HG03378 (cell line): ENCODE measurements at regions not wholly inside any gene's neighbourhood (a gene's known extent, or its start where the extent isn't known, plus 50 kb on each side); places are given as distances from the start of the nearest gene placed in this dataset.

Experiments used
- ATAC-seq: cut with Tn5 transposase; IDR thresholded peaks from one replicate; pipeline ENCODE4 v1.9.1; 2021; ENCODE audit warnings: mild to moderate bottlenecking, moderate library complexity; ENCODE audit not compliant: unreplicated experiment

DNA sequence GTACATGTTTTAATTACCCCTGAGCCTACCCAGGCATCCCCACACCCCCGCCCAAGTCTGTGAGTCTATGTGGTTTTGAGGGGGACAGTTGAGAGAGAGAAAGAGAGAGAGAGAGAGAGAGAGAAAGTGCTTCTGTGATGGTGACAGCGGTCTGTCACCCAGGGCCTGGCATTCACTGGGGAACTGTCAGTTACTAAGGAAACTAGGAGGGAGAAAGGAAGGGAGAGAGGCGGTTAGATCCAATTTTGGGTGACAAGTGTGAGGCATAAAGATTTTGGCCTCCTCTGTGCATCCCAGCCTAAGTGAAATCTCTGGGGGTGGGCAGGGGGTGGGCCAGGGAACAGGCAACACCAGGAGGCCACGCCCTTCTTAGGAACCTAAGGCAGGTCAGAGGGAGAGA lies 498.3 kb downstream of the BUD13 start:
- ATAC-seq: no peak

GRCh38 chr11:116272181-116272789 lies 500.5 kb downstream of the BUD13 start:
- no peak for ATAC-seq

- no peak for ATAC-seq
These were observed 501.3 kb downstream of the BUD13 start for GRCh38 chr11:116271479-116271878.

DNA sequence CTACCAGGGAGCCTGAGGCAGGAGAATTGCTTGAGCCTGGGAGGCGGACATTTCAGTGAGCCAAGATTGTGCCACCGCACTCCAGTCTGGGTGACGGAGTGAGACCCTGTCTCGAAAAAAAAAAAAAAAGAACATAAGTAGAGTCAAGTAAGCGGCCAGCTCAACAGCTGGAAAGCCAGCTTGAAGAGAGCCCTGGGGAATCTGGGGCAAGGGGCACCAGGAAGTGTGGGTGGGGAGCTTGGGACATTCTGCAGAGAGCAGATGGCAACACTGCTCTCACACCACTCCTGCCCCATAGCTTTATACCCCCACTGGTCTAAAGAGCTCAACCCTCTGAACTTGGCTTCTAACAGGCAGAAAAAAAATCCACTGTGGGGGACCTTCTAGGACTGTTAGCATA lies 505.6 kb downstream of the BUD13 start:
- ATAC-seq: no peak

DNA sequence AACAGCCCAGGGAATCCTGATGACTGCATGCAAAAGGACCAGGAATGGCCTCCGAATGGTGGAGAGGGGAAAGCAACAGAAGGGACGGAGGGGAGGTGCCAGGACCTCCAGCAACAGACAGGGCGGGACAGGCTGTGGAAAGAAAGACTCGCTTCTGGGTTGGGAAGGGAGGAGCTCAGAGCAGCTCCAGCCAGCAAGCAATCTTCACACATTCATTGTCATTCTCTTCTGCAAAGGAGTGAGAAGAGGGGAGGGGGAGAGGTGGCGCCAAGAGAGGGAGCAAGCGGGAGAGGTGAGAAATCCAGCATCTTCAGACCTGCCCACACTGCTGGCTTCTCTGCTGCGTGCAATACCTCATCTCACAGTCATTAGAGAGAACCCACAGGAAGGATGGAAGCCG lies 509.0 kb downstream of the BUD13 start:
- no peak for ATAC-seq

DNA sequence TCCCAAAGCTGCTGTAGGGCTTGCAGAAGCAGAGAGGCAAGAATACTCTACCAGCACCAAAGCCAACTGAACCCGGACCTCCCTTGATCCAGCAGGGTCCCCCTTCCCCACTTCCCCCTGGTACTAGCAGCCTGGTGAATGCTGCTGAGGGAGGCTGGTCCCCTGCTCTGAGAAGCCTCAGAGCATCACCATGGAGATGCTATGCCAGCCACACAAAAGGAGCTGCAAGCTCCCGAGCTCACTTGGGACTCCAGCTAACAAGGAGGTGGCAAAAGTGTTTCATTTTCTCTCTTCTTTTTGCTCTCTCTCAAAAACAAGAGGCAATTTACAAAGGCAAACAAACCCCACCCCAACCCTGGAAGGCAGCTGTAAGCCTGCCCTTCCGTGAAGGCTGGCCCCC lies 509.8 kb downstream of the BUD13 start:
- no peak for ATAC-seq

DNA sequence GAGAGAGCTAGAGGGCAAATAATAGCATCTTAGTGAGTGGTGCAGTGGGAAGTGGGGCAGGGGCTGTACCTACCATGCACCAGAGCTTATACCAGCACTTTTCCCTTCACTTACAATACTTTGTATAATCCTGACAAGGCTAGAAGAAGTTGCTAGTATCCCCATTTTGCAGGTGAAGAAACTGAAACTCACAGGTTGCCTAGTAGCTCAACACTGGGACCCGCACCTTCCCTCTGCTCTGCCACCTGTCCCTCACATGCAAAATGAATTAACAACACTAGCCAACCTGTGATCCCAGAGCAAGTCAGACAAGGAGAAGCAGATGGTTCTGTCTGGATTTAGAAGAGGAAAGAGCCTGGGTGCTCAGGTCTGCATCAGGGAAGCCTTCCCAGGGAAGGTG lies 510.4 kb downstream of the BUD13 start:
- no peak for ATAC-seq

- ATAC-seq: no peak
These were observed 511.2 kb downstream of the BUD13 start for GRCh38 chr11:116261606-116262005.

DNA sequence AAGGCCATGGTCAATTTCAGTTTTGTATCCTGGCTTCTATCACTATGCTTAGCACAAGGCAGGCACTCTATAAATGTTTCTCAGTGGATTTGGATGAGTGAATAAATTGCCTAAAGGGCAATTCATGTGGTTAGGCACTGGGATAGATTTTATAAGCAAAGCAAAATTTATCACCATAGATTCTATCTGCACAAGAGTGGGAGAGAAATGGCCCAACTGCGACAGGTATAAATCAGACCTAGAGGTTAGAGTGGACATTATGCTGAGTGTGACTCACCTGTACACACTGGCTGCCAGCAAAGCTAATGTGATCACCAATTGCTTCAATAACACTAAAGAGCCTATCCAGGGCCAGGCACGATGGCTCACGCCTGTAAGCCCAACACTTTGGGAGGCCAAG lies 514.0 kb downstream of the BUD13 start:
- ATAC-seq: no peak

GRCh38 chr11:116257883-116258282 lies 514.9 kb downstream of the BUD13 start:
- no peak for ATAC-seq

DNA sequence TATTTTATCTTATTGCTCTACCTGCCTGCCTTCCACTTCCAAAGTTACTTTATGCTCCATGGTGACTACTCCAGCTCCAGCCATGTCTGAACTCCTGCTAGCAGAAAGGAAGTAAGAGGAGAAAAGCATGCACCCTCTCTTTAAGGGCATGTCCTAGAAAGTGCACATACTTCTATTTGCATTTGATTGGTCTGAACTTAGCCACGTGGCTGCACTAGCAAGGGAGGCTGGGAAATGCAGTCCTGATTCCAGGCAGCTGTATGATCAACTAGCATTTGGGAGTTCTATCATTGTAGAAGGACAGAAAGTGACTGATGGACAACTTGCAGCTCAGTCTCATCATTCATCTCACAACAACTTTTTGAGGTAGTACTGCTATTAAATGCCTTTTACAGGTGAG lies 515.7 kb downstream of the BUD13 start:
- ATAC-seq: no peak

- no peak for ATAC-seq
These were observed 516.6 kb downstream of the BUD13 start for GRCh38 chr11:116256215-116256614.

DNA sequence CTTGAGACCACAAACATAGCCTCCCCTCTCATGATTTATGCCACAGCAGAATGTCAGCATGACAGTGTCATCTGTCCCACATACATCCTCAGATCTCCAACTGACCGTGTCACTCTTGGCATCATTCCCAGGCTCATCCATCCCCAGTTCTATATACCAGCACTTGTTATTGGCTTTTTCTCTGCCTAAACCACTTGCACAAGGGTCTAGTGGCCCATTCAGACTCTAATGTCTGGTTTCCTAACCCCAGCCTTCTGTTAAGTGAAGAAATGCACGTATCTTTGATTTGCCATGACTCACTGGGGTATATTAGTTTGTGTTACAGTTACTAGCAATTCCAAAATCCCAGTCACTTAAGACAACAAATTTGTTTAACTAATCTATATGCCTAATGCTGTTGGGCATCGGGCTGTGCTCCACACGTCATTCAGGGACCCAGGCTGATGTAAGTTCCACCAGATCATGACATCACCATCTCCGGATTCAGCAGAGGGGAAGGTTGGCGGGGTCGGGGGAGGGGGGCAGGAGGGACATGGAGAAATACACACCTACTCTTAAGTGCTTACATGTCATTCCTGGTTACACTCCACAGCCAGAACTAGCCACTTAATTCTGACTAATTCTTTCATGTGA lies 517.4 kb downstream of the BUD13 start:
- ATAC-seq: no peak

- ATAC-seq: no peak
These were observed 522.6 kb downstream of the BUD13 start for GRCh38 chr11:116250155-116250554.

DNA sequence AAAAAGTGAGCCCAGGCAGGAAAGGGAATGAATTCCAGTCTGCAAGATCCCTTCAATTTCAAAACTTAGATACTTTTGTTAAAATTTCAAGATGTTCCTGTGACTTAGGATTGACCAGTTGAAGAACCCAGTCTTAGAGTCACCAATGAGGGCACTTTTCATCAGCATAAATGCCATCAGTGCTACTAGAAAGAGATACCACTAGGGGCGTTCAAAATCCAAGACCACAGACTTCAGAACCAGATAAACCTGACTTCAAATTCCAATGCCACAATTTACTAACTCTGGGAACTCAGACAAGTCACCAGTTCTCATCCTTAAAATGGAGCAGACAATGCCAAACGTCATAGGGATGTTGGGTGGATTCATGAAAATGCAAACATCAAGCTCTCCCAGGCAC lies 523.2 kb downstream of the BUD13 start:
- ATAC-seq: no peak

GRCh38 chr11:116244889-116245288 lies 527.9 kb downstream of the BUD13 start:
- no peak for ATAC-seq

DNA sequence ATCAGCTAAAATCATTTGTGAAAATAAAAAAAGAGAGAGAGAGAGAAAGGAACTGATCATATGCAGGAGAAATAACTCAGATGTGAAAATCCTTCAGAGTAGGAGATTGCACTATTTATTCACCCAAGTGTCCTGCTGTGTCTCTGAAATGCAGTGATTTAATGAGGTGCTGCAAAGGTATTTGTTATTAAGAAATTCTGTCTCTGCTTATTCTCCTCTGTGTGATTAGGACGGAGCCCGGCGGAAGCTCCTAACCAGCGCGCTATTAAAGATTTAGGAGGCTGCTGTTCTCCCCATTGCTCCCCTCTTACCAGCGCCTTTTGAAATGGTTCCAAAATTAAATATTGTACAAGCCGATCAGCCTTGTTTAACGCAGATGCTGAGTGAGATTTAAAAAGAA lies 528.3 kb downstream of the BUD13 start:
- ATAC-seq: no peak

GRCh38 chr11:116243991-116244390 lies 528.8 kb downstream of the BUD13 start:
- ATAC-seq: no peak

DNA sequence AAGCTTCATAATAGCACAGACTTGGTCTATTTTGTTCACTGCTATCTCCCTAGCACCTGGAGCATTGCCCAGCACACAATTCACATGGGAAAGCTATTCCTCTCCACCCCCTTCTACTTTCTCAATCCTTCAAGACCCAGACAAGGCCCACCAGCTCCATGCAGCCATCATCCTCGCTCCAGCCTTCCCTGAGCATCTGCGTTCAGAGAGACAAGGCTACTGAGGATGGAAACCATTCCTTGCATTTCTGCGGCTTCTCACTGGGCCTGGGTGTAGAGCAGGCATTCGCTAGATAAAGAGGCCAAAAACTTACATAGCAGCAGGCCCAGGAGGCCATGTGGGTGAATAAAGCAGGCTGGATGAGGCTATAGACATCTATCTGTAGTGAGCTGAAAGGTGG lies 530.8 kb downstream of the BUD13 start:
- ATAC-seq: no peak

DNA sequence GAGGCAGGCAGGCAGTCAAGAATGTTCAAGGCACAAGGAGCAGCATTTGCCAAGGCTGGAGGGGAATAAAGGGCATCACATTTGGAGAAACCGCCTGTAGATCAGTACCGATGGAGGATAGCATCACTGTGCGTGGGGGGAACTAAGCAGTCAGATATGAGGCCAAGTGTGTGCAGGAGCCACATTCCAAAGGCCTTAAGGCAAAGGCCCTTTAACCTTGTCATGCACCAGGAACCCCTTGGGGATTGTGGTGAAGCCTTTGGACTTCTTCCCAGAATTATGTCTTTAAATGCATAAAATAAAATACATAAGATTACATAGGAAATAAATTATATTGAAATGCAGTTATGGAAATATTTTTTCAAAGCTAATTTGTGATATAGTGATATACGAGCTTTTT lies 532.1 kb downstream of the BUD13 start:
- no peak for ATAC-seq

GRCh38 chr11:116239247-116239646 lies 533.5 kb downstream of the BUD13 start:
- no peak for ATAC-seq

- no peak for ATAC-seq
These were observed 537.7 kb downstream of the BUD13 start for GRCh38 chr11:116234989-116235568.

DNA sequence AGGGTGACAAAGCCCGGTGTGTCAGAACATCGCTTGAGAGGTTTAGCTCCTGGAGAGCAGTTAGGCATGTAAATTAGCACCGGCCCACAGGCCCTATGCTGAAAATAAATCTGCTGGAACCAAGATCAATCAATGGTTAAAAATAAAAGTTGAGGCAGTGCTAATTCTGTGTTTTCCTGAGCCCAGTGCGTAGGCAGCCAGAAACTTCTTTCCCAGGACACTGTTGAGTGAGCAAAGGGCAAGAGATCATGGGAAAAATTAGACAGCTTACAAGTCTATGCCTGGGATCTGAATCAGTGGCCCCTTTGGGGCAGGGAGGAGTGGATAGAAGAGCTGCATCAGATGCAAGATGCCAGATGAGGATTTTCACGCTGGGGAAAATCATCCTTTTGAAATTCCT lies 539.2 kb downstream of the BUD13 start:
- no peak for ATAC-seq
